SJCRH30 (cell line): ENCODE measurements at regions not wholly inside any gene's neighbourhood (a gene's known extent, or its start where the extent isn't known, plus 50 kb on each side); places are given as distances from the start of the nearest gene placed in this dataset.

Experiments used
- DNase-seq, 2 experiments: peaks; one replicate each; pipeline ENCODE4 v3.0.0-alpha.2; 2015 to 2020
- H3K27ac ChIP-seq: fragments of 250-450 bp; sonication (Bioruptor Pico); 2 replicates; pipeline ENCODE4 v1.5.1; 2020; ENCODE audit warnings: mild to moderate bottlenecking, moderate library complexity
- H3K27me3 ChIP-seq: fragments of 250-450 bp; sonication (Bioruptor Pico); 2 replicates; pipeline ENCODE4 v1.5.1; 2020; ENCODE audit warnings: mild to moderate bottlenecking, moderate library complexity
- H3K36me3 ChIP-seq: fragments of 250-450 bp; sonication (Bioruptor Pico); 2 replicates; pipeline ENCODE4 v1.5.1; 2020; ENCODE audit warnings: mild to moderate bottlenecking, moderate library complexity
- H3K4me1 ChIP-seq: fragments of 250-450 bp; sonication (Bioruptor Pico); 2 replicates; pipeline ENCODE4 v1.5.1; 2020; ENCODE audit warnings: mild to moderate bottlenecking, moderate library complexity
- H3K4me3 ChIP-seq: fragments of 250-450 bp; sonication (Bioruptor Pico); 2 replicates; pipeline ENCODE4 v1.5.1; 2020; ENCODE audit warnings: mild to moderate bottlenecking, moderate library complexity
- H3K9me3 ChIP-seq: fragments of 250-450 bp; sonication (Bioruptor Pico); replicated peaks from 2 replicates; pipeline ENCODE4 v1.5.1; 2020; ENCODE audit warnings: mild to moderate bottlenecking, moderate library complexity

DNA sequence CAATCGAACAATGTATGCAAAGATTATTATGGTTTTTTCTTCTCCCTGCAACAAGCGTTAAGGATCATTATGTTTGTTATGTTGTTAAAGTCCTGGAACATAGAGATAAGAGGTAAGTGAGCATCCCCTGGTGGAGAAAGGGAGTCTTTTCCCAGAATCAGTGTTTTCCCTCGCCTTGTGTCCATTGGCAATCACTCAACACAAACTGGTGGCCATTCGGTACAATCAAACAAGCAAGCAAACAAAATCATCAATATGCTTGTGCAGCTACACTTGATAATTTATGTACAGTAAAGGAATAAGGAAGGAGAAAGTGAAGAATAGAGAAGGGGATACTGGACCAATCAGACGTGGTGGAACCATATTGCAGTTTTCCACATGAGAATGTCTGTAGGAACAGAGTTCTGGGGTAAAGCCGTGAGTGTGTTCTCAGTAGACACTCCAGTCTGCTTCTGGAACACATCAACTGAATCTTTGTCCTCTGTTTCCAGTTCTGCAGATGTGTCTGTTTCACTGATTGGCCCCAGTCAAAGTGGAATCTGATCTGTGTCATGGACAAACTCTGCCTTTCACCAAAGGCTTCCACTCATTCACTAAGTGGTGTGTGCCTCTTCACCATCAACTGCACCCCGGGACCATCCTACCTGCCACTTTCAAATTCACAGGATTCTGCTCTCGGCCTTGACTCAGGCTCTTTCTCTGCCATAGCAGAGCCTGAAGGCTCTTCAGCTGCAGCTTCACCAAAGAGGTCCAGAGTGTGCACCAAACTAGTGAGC lies 169.5 kb downstream of the AHSP start:
- Histone ChIP-seq H3K36me3 (no peaks in the 10 kb centered on the region), H3K4me3 (no peak overlapping the region), H3K4me1 (no peaks in the 10 kb centered on the region), H3K27ac (no peak overlapping the region), H3K9me3 (no peaks in the 10 kb centered on the region), H3K27me3 (no peaks in the 10 kb centered on the region)
- peak in 1 of 2 experiments; percentile 46 for DNase-seq

GRCh38 chr16:31697744-31698125 lies 170.0 kb downstream of the AHSP start:
- Histone ChIP-seq H3K36me3 (no peaks in the 10 kb centered on the region; the same call in 1 of the 2 replicates), H3K9me3 (no peaks in the 10 kb centered on the region), H3K4me3 (no peak overlapping the region), H3K27ac (no peak overlapping the region), H3K4me1 (no peaks in the 10 kb centered on the region), H3K27me3 (no peaks in the 10 kb centered on the region)
- DNase-seq, result no peak

DNA sequence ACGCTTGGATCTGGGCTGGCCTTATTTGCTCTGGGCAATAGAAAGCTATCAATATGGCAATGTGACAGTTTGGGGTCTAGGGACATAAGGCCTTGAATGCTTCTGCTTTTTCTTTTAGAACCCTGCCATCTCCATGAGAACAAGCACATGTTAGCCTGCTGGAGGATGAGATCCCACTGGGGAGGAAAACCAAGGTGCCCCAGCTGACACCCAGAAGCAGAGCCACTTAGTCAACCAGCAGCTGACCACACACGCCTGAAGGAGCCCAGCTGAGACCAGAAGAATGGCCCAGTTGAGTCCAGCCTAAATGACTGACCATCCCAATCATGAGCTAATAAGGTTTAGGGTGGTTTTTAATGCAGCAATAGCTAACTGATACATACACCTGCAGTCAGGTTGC lies 171.2 kb downstream of the AHSP start:
- peaks cover 3% of the 10 kb centered on the region; the same call in 1 of the 2 replicates for H3K36me3 ChIP-seq
- H3K27me3 ChIP-seq, result no peaks in the 10 kb centered on the region
- H3K4me1 ChIP-seq, result no peaks in the 10 kb centered on the region
- no peak for DNase-seq
- H3K4me3 ChIP-seq, result no peak overlapping the region
- no peak overlapping the region for H3K27ac ChIP-seq
- no peaks in the 10 kb centered on the region for H3K9me3 ChIP-seq

DNA sequence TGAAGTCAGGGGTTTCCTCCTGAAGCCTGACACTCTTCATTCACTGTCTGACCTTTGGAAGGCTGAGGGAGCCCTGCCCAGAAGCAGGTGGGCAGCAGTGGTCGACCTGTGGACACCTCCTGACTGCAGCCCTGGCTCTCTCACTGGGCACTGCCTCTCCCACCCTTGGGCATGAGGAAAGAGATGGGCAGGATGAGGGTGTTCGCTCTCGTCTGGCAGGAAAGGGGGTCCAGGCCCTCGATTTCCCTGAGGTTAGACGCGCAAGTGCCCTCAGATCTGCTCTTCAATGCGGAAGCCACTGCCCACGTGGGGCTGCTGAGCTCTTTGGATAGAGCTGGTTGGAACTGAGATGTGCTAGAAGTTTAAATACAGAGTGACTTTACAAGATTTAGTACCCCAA lies 171.9 kb downstream of the AHSP start:
- Histone ChIP-seq H3K4me1 (no peaks in the 10 kb centered on the region), H3K4me3 (no peak overlapping the region), H3K9me3 (no peaks in the 10 kb centered on the region), H3K36me3 (peaks cover 3% of the 10 kb centered on the region; the same call in 1 of the 2 replicates), H3K27me3 (no peaks in the 10 kb centered on the region), H3K27ac (no peak overlapping the region)
- no peak for DNase-seq

DNA sequence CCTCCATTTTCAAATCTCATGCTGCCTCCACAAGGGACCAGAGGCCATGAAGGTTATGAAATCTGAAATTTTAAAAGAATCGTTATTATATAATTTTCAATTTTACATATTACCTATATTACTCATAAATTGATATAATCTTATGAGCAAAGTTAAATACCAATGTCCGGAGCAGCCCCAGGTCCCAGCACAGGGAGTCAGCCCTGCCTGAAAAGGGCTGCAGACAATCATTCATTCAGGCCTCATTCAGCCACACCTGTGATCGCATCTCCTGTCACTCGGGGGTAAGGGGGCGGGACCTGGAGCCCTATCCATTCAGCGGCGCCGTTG lies 172.5 kb downstream of the AHSP start:
- no peak for DNase-seq
- no peaks in the 10 kb centered on the region for H3K27me3 ChIP-seq
- peak overlapping the region; percentile 75 for H3K4me3 ChIP-seq
- H3K4me1 ChIP-seq, result no peaks in the 10 kb centered on the region
- peaks cover 3% of the 10 kb centered on the region; the same call in 1 of the 2 replicates for H3K36me3 ChIP-seq
- H3K9me3 ChIP-seq, result no peaks in the 10 kb centered on the region
- H3K27ac ChIP-seq, result no peak overlapping the region

- Histone ChIP-seq H3K27me3 (no peaks in the 10 kb centered on the region), H3K27ac (0 out of 2 replicates have a peak overlapping the region, but pooled peaks have one; percentile 19), H3K4me3 (peak overlapping the region; percentile 75), H3K4me1 (no peaks in the 10 kb centered on the region), H3K36me3 (peaks cover 3% of the 10 kb centered on the region; the same call in 1 of the 2 replicates), H3K9me3 (no peaks in the 10 kb centered on the region)
- peak; percentile 79 to 84 for DNase-seq
Observed at GRCh38 chr16:31700530-31701388, 172.8 kb upstream of the ZNF267 start.

- no peak overlapping the region for H3K4me3 ChIP-seq
- no peaks in the 10 kb centered on the region for H3K4me1 ChIP-seq
- H3K27ac ChIP-seq, result no peak overlapping the region
- no peaks in the 10 kb centered on the region for H3K27me3 ChIP-seq
- H3K9me3 ChIP-seq, result no peaks in the 10 kb centered on the region
- H3K36me3 ChIP-seq, result peaks cover 3% of the 10 kb centered on the region; the same call in 1 of the 2 replicates
- DNase-seq, result no peak
Observed at GRCh38 chr16:31701734-31702133, 171.9 kb upstream of the ZNF267 start.

DNA sequence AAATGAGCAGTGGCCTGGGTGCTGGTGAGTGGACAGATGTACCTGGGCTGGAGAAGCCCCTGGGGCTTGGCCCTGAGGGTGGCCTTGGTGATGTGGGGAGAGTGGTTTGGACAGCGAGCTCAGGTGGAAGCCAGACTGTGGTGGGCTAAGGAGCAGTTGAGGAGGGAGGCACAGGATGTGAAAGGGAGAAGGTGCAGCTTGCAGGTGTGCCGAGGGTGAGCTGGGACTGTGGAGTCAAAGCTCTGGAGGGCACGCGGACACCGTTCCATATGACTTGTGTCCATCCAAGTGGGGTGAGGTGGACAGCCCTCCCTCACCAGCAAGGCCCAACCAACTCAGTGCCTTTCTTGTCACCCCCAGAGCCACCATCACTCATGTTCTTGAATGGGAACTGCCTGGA lies 170.8 kb upstream of the ZNF267 start:
- no peak for DNase-seq
- H3K9me3 ChIP-seq, result no peaks in the 10 kb centered on the region
- H3K4me1 ChIP-seq, result no peaks in the 10 kb centered on the region
- H3K27ac ChIP-seq, result no peak overlapping the region
- H3K27me3 ChIP-seq, result no peaks in the 10 kb centered on the region
- no peak overlapping the region for H3K4me3 ChIP-seq
- peaks cover 3% of the 10 kb centered on the region; the same call in 1 of the 2 replicates for H3K36me3 ChIP-seq

DNA sequence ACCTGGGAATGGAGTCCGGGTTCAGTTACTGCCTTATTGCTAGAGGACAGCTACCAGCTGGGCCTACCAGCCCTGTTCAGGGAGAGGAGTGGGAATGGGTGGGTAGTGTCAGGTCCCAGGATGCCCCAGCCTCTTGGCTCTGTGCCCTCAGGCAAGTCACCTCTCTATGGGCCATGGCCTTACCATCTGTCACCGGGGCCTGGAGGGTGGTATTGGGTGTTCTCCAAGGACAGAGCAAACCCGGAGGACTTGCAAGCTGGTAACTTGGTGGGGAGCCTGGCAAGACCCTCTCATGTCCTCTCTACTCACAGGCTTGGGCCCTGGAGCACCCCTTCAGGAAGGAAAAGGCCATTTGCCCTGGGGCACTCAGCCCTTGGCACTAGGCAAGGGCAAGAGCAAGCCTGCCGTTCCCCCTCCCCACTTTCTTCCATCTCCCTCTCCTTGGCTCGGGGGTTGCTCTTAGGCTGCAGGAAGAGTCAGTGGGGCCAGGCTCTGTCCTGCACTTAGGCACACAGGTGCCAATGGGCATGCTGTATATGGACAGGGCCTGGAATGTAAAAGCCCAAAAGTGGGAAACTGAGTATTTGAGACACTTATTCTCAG lies 170.0 kb upstream of the ZNF267 start:
- Histone ChIP-seq H3K4me1 (no peaks in the 10 kb centered on the region), H3K4me3 (no peak overlapping the region), H3K27me3 (no peaks in the 10 kb centered on the region), H3K9me3 (no peaks in the 10 kb centered on the region), H3K27ac (no peak overlapping the region), H3K36me3 (peaks cover 3% of the 10 kb centered on the region; the same call in 1 of the 2 replicates)
- no peak for DNase-seq

DNA sequence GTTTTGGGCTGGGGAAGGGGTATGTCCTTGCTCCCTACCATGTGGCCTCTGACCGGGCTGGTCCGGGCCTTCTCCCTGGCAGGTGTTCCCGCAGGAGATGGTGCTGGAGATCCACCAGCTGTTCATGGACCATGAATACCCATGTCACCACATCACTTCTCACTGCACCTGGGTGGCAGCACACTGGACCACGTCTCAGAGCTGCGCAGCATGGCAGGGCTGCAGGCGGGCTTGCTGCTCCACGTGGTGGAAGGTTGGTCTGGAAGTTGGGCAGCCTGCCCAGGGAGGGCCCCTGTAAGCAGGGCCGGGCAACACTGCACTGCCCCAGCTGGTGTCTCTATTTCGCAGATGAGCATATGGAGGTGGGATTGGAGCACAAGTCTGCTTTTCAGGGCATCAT lies 169.5 kb upstream of the ZNF267 start:
- H3K27ac ChIP-seq, result no peak overlapping the region
- no peak for DNase-seq
- no peak overlapping the region for H3K4me3 ChIP-seq
- H3K4me1 ChIP-seq, result no peaks in the 10 kb centered on the region
- H3K27me3 ChIP-seq, result no peaks in the 10 kb centered on the region
- no peaks in the 10 kb centered on the region for H3K9me3 ChIP-seq
- peaks cover 3% of the 10 kb centered on the region; the same call in 1 of the 2 replicates for H3K36me3 ChIP-seq

GRCh38 chr16:31705371-31705770 lies 168.2 kb upstream of the ZNF267 start:
- no peaks in the 10 kb centered on the region for H3K27me3 ChIP-seq
- H3K4me1 ChIP-seq, result no peaks in the 10 kb centered on the region
- H3K27ac ChIP-seq, result no peak overlapping the region
- H3K4me3 ChIP-seq, result no peak overlapping the region
- DNase-seq, result no peak
- H3K36me3 ChIP-seq, result peaks cover 3% of the 10 kb centered on the region; the same call in 1 of the 2 replicates
- no peaks in the 10 kb centered on the region for H3K9me3 ChIP-seq

- Histone ChIP-seq H3K36me3 (peaks cover 3% of the 10 kb centered on the region; the same call in 1 of the 2 replicates), H3K27ac (no peak overlapping the region), H3K9me3 (no peaks in the 10 kb centered on the region), H3K27me3 (no peaks in the 10 kb centered on the region), H3K4me3 (no peak overlapping the region), H3K4me1 (no peaks in the 10 kb centered on the region)
- DNase-seq, result no peak
Observed at GRCh38 chr16:31706318-31706717, 167.3 kb upstream of the ZNF267 start.

DNA sequence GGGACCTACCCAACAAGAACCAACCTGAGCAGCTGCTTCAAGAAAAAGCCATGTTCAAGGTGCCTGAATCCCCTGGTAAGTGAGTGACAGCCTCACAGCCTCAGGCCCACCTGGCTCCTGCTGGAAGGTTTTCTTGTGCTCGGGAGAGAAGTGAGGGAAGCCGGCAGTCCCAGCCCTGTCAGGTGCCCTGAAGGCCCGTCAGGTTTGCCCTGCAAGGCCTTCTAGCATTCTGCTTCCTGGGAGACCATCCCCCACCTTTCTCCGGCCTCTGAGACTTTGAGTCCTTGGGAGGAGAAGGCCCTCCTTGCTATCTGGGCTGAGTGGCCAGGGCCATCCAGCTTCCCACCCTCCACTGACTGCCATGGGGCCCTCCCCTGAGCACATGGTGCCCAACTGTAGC lies 166.7 kb upstream of the ZNF267 start:
- DNase-seq, result no peak
- Histone ChIP-seq H3K4me1 (no peaks in the 10 kb centered on the region), H3K9me3 (no peaks in the 10 kb centered on the region), H3K4me3 (no peak overlapping the region), H3K36me3 (peaks cover 3% of the 10 kb centered on the region; the same call in 1 of the 2 replicates), H3K27me3 (no peaks in the 10 kb centered on the region), H3K27ac (no peak overlapping the region)

DNA sequence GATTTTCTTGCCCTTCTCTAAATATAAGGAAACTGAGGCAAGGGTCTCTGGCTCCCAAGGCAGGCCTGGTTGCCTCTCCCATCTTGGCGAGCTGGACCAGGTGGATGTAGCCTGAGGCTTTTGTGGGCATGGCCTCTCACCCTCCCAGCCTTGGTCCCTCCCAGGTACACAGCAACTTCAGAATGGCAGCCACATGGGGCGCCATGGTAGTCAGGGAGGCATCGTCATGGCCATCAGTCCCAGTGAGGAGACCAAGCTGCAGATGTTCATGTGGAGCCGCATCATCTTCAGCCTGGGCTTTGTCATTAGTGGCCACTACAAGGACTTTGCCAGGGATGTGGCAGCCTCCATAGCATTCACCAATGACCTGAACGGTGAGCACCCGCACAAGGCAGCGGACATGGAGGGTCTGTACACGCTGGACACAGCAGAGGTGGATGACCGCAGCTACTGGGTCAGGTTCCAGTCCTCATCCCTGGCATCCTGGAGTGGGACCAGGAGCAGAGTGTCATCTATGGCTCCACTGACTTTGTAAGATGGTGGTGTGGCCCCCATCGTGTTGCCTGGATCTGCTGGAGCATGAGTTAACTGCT lies 165.8 kb upstream of the ZNF267 start:
- H3K36me3 ChIP-seq, result peaks cover 3% of the 10 kb centered on the region; the same call in 1 of the 2 replicates
- no peaks in the 10 kb centered on the region for H3K4me1 ChIP-seq
- H3K4me3 ChIP-seq, result no peak overlapping the region
- H3K27me3 ChIP-seq, result no peaks in the 10 kb centered on the region
- no peak overlapping the region for H3K27ac ChIP-seq
- no peaks in the 10 kb centered on the region for H3K9me3 ChIP-seq
- no peak for DNase-seq
